ENCODE measurements at regions not wholly inside any gene's neighbourhood (a gene's known extent, or its start where the extent isn't known, plus 50 kb on each side); places are given as distances from the start of the nearest gene placed in this dataset.

DNA sequence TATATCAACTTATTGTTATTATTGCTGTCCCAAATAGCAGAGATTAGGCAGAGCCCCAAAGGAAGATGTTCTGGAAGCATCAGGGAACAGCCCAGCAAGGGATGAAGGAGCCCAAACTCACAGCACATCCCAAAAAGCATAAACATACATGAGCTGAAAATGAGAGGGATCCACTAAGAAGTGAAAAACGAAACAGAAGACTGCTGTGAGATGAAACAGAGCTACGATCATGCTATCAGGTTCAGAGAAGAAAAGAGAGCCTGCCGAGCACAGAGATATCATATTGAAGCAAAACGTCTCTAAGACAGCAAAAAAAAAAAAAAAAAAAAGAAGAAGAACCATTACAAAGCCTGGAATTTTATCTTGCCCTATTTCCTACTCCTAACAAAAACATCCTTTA, 127.3 kb downstream of the ZNF608 start:
- TF ChIP-seq, protein P1, sequence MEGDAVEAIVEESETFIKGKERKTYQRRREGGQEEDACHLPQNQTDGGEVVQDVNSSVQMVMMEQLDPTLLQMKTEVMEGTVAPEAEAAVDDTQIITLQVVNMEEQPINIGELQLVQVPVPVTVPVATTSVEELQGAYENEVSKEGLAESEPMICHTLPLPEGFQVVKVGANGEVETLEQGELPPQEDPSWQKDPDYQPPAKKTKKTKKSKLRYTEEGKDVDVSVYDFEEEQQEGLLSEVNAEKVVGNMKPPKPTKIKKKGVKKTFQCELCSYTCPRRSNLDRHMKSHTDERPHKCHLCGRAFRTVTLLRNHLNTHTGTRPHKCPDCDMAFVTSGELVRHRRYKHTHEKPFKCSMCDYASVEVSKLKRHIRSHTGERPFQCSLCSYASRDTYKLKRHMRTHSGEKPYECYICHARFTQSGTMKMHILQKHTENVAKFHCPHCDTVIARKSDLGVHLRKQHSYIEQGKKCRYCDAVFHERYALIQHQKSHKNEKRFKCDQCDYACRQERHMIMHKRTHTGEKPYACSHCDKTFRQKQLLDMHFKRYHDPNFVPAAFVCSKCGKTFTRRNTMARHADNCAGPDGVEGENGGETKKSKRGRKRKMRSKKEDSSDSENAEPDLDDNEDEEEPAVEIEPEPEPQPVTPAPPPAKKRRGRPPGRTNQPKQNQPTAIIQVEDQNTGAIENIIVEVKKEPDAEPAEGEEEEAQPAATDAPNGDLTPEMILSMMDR (IDR thresholded peaks at IDR 0.05), result no peak
- no peak for TF ChIP-seq POLR2A (IDR thresholded peaks at IDR 0.05)
